ES-I3 (cell line): ENCODE measurements at regions not wholly inside any gene's neighbourhood (a gene's known extent, or its start where the extent isn't known, plus 50 kb on each side); places are given as distances from the start of the nearest gene placed in this dataset.

ENCODE experiments used
- H3K36me3 ChIP-seq: 2 replicates; pipeline ENCODE4 v1.6.1; 2013; ENCODE audit warnings: mild to moderate bottlenecking, low read length, control low read depth, moderate library complexity; ENCODE audit not compliant: insufficient read depth
- H3K4me1 ChIP-seq: 2 replicates; pipeline ENCODE4 v1.6.1; 2013; ENCODE audit warnings: mild to moderate bottlenecking, control low read depth, low read length; ENCODE audit not compliant: insufficient read depth
- H3K9ac ChIP-seq: 2 replicates; pipeline ENCODE4 v1.6.1; 2013; ENCODE audit warnings: low read depth, mild to moderate bottlenecking, low read length, moderate library complexity
- H3K9me3 ChIP-seq: 2 replicates; pipeline ENCODE4 v1.6.1; 2013; ENCODE audit warnings: mild to moderate bottlenecking, low read length, moderate library complexity; ENCODE audit not compliant: control insufficient read depth, insufficient read depth

DNA sequence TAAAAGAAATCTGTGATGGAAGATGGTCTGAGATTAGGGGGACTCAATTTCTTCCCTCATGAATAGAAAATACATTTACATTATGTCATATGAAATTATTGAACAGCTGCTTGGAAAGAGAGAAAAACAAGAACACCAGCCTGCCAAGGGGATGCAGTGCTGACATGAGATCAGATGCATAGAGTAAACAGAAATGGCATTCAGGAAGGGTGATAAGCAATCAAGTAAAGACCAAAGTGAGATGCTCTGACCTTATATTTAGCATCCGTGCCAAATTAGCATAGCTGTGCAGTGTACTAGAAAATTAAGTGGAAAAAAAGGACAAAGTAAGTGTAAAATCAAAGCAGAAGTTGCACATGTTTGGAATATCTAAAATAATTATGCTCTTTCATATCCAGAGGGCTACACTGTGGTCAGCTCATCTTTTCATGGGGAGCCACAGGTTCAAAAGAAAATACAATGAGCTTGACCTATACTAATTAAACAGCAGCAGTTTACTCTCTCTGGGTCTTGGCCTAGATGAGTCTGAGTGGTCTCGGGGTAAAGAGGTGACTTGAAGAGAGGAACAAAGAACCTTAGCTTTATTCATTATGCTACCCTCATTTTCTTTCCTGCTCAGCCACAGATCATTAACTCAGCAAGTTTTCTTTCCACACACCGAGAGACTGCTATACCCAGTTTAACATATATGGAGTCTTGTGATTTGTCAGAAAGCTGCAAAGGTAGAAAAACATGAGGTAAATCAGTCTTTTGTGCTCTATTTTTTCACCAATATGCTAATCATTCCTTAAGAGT is 359.4 kb upstream of the FOXG1 start:
- H3K36me3 ChIP-seq: no peaks in the 10 kb centered on the region
- H3K9ac ChIP-seq: no peak overlapping the region
- peaks cover 9% of the 10 kb centered on the region; the same call in 1 of the 2 replicates for H3K4me1 ChIP-seq
- no peaks in the 10 kb centered on the region for H3K9me3 ChIP-seq

DNA sequence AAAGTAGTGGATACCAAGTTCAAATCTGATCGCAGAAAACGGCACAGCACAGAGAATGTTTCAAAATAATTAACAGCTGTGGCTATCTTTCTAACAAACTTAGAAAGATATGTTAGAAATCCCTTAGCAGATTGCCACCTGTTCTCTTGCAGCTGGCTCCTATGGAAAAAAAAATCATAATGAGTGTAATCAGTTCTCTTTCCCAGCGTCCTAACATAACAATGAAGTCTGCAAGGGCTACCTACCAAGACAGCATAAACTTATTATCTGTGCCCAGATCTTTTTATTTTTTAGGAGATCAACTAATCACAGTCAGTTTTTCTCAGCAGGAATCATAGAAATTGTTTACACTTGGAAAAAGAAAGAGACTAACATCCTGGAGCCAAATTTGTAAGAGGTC is 358.6 kb upstream of the FOXG1 start:
- no peaks in the 10 kb centered on the region for H3K9me3 ChIP-seq
- peaks cover 9% of the 10 kb centered on the region; the same call in 1 of the 2 replicates for H3K4me1 ChIP-seq
- H3K9ac ChIP-seq: no peak overlapping the region
- H3K36me3 ChIP-seq: no peaks in the 10 kb centered on the region

DNA sequence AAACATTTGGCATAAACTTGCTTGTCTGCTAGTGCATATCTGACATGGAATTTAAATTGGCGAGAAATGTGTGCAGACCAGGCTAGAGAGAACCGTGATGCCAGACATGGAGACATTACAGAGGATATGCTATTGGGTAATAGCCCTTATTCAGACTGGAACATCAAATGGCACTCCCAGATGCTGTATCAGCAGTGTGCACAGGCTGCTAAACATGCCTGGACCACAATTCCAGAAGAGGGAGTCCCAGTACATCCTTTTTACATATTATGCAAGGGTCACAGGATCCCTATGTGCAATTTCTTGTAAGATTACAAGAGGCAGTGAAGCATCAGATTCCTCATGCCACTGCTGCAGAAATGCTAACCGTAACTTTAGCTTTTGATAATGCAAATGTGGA is 354.5 kb upstream of the FOXG1 start:
- H3K9me3 ChIP-seq: no peaks in the 10 kb centered on the region
- peaks cover 8% of the 10 kb centered on the region; the same call in 1 of the 2 replicates for H3K4me1 ChIP-seq
- H3K36me3 ChIP-seq: no peaks in the 10 kb centered on the region
- no peak overlapping the region for H3K9ac ChIP-seq

DNA sequence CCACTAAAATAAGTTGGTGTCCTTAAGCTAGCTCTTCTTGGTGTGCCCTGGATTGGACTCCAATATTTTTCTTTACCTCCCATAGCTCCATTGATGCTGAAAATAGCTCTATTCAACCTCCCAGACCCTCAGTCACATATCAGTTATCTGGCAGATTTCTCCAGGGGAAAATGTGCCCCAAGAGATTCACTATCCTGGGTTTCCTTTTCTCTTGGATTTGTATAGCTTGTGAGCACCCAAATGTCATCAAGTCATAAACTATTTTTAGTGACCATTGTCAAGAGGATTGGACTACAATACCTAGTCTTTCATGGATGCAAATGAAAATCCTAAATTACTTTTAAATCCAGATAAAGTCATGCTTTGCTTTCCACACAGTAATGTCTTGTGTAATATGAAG is 339.6 kb upstream of the FOXG1 start:
- peaks cover 6% of the 10 kb centered on the region; the same call in 1 of the 2 replicates for H3K9me3 ChIP-seq
- H3K4me1 ChIP-seq: no peaks in the 10 kb centered on the region
- H3K9ac ChIP-seq: no peak overlapping the region
- no peaks in the 10 kb centered on the region for H3K36me3 ChIP-seq

DNA sequence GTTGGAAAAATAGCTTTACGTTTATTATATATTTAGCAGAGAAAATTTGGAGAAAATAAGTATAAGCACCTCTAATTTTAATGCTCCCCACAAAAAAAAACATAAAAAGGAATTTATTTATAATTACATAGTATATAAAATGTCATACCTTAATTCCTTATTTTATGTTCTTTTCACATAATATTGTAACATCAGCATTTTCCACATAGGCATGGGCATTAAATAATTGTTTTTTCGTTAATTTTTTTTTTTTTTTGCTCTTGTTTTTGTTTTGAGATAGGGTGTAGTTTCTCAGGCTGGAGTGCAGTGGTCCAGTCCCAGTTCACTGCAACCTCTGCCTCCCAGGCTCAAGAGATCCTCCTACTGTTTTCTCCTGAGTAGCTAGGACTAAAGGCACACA is 329.8 kb upstream of the FOXG1 start:
- Histone ChIP-seq H3K9ac (no peak overlapping the region), H3K9me3 (peaks cover 4% of the 10 kb centered on the region; the same call in 1 of the 2 replicates), H3K4me1 (no peaks in the 10 kb centered on the region), H3K36me3 (no peaks in the 10 kb centered on the region)

DNA sequence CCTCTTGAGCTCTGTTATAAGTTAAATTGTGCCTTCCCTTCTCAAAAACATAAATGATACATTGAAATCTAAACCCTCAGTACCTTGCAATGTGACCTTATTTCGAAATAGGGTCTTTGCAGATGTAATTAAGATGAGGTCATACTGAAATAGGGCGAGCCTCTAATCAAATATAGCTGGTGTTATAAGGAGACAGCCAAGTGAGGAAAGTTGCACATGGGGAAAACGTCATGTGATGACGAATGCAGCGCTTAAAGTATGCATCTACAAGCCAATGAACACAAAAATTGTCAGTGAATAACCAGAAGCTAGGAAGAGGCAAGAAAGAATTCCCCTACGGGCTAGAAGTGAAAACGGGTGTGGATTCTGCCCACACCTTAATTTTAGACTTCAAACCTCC is 305.2 kb upstream of the FOXG1 start:
- H3K36me3 ChIP-seq: no peaks in the 10 kb centered on the region
- H3K4me1 ChIP-seq: no peaks in the 10 kb centered on the region

DNA sequence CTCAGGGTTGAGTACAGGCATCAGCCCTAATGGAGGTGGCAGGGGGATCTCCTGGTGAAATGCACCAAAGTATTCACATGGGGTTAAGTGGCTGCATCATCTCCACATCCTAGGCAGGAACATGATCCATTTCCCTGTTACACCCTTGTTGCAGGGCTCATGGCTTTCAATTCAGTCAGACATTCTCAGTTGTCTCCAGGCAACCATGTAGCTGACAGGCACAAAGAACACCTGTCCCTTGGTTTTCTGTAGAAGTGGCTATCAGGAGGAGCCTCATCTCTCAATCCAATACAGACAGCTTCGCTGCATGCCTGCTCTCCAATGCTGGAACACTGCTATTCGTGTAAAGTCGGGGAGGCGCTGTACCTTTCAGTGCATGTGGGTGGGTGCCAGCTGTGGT is 299.0 kb upstream of the FOXG1 start:
- H3K9me3 ChIP-seq: no peaks in the 10 kb centered on the region; the same call in 1 of the 2 replicates
- no peak overlapping the region for H3K9ac ChIP-seq
- H3K36me3 ChIP-seq: no peaks in the 10 kb centered on the region; the same call in 1 of the 2 replicates
- peaks cover 8% of the 10 kb centered on the region for H3K4me1 ChIP-seq

More for the DNA sequence above, 305.2 kb upstream of the FOXG1 start:
- H3K9ac ChIP-seq: no peak overlapping the region
- H3K9me3 ChIP-seq: no peaks in the 10 kb centered on the region

DNA sequence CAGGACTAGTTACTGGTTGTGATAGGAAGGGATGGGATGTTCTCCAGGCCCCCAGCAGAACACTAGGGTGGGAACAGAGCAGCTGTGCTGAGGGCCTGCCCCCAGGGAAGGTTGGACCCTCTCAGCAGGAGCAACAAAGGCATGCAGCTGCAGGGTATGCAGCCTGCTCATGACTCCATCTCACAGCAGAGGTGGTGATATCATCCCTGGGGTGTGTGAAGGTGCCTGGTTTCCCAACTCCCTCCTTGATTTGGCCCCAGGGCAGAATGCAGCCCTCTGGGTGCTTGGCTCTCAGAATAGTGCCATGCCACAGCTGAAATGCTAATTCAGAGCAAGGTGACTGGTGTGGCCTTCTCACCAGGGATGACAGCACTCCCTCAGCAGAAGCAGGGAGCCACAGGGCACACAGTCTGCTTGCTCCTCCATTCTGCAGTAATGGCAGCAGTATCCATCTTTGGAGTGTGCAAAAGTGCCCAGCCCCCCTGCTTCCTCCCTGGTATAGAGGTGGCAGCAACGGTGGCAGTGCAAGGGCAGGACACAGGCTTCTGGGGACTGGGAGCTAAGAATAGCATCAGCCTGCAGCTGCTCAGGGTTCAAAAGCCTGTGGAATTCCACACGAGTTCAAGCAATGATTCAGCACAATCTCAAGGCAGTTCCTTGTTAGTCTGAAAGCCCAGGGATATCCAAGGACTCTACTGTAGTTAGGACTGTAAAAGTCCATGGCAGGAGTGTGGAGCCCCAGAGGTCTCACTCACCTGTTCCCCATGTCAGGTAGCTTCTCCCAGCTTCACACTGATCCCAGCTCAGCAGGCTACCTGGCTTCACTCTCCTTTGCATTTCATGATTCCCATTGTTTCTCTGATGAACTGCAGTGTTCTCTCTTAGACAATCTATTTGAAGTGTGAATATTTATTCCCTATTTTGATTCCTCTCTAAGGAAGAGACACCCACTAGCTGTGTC is 298.1 kb upstream of the FOXG1 start:
- H3K36me3 ChIP-seq: no peaks in the 10 kb centered on the region; the same call in 1 of the 2 replicates
- peaks cover 8% of the 10 kb centered on the region for H3K4me1 ChIP-seq
- H3K9me3 ChIP-seq: no peaks in the 10 kb centered on the region; the same call in 1 of the 2 replicates
- no peak overlapping the region for H3K9ac ChIP-seq

DNA sequence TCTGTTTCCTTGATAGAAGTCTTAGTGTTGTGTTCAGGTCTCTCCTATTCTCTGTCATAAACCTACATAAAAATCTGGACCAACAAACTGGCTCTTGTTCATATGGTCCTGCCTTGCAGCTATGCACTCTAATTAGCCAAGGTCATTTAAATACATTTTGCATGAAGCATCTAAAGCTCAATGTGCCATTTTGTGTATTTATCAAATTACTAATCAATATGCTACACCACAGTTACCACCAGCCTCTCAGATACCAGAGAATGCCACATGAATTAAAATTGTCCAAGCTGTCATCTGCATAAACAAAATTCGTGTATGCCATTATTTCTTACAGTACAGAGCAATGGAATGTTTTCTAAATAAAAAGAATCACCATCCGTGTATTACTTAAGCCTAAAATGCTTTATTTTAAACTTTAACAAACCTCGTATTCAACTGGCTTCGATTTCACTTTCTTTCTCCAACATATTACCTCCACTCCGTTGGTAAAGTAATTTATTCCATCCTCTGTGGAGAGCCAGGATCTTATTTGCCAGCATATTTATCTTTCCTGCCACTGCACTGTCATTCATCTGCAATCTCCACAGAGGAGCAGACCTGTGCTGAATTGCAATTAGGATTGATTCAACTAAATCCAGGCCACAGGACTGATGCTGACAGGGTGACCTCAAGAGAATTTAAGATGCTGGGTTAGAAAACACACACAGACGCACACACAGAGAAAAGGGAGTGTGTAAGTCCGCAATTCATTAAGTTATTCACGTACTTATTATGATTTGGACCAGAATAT is 284.1 kb upstream of the FOXG1 start:
- Histone ChIP-seq H3K9me3 (no peaks in the 10 kb centered on the region), H3K4me1 (no peaks in the 10 kb centered on the region), H3K36me3 (no peaks in the 10 kb centered on the region), H3K9ac (no peak overlapping the region)

DNA sequence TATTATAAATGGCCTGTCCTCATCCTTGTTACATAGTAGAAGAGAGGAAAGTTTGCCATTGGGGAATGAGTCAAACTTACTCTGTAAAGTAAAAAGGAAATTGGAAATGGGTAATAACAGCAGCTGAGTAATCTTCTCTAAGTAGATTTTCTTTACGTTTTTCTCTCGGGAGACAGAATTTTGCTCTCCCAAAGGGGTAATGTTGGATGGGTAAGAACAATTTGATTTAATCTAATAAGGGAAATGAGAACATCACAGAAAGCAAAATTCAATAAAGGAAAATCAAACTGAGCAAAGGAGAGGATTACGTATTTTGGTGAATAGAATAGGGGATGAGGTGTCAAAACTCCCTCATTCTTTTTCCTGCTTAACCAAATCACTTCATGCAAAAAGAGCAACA is 283.1 kb upstream of the FOXG1 start:
- Histone ChIP-seq H3K9me3 (no peaks in the 10 kb centered on the region), H3K4me1 (no peaks in the 10 kb centered on the region), H3K9ac (no peak overlapping the region), H3K36me3 (no peaks in the 10 kb centered on the region)

DNA sequence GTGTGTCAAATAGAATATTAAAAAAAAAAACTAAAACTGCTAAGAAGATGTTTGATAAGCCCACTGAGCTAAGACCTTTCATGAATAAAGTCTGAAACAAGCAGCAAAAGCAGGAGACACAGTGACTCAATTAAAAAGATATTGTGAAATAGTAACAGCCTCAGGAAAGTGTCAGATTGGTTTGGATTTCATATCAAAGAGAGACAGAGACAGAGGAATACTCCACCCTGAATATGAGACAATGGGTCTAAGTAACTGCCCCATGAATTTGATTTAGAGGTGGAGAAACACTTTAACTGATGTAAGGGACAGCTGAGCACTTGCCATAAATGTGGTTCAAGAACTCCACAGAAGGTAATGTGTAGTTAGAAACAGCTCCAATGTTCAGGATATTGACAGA is 277.9 kb upstream of the FOXG1 start:
- no peak overlapping the region for H3K9ac ChIP-seq

DNA sequence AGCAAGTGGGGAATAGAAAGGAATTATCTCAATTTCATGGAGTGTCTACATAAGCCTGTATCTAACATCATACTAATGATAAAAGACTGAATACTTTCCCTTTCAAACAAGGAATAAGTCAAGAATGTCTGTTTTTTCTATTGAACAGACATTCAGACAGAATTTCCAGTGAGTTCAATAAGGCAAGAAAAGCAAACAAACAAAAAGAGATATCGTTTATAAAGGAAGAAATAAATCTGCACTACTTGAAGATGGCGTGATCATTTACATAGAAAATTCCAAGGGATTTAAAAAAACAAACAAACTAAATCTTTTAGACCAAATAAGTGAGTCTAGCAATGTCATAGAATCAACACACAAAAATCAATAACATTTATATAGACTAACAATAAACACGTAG is 273.1 kb upstream of the FOXG1 start:
- no peak overlapping the region for H3K9ac ChIP-seq
- no peaks in the 10 kb centered on the region for H3K9me3 ChIP-seq
- H3K36me3 ChIP-seq: no peaks in the 10 kb centered on the region
- H3K4me1 ChIP-seq: no peaks in the 10 kb centered on the region

More for the DNA sequence above, 277.9 kb upstream of the FOXG1 start:
- Histone ChIP-seq H3K9me3 (no peaks in the 10 kb centered on the region), H3K4me1 (no peaks in the 10 kb centered on the region), H3K36me3 (no peaks in the 10 kb centered on the region)

DNA sequence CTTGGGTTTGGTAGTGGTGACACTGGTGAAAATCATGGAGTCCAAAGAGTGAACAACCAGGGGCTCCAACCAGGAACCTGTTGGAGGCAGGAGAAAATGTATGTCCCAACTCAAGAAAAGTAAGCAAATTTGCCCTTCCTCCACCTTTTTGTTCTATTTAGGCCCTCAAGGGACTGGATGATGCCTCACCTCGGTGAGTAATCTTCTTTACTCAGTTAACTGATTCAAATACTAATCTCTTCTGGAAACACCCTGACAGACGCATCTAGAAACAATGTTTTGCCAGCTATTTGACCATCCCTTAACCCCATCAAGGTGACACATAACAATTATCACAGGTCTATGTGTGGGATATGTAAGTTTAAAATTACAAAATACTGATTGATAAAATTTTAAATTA is 272.4 kb upstream of the FOXG1 start:
- Histone ChIP-seq H3K9ac (no peak overlapping the region), H3K9me3 (no peaks in the 10 kb centered on the region), H3K4me1 (no peaks in the 10 kb centered on the region), H3K36me3 (no peaks in the 10 kb centered on the region)

DNA sequence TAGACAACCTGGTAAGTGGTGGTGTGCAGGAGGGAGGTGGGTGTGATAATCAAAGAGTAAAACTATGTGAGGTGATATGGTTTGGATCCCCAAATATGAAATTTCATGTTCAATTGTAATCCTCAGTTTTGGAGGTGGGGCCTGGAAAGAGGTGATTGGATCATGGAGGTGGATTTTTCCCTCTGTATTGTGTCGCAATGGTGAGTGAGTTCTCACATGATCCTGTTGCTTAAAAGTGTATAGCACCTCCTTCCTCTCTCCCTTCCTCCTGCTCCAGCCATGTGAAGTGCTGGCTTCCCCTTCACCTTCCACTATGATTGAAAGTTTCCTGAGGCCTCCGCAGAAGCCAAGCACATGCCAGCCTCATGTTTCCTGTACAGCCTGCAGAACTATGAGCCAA is 270.2 kb upstream of the FOXG1 start:
- no peaks in the 10 kb centered on the region for H3K36me3 ChIP-seq
- no peaks in the 10 kb centered on the region for H3K9me3 ChIP-seq
- H3K9ac ChIP-seq: no peak overlapping the region
- H3K4me1 ChIP-seq: no peaks in the 10 kb centered on the region
